ENCODE measurements at regions not wholly inside any gene's neighbourhood (a gene's known extent, or its start where the extent isn't known, plus 50 kb on each side); places are given as distances from the start of the nearest gene placed in this dataset.

GRCh38 chr9:78539188-78539587 is 242.3 kb downstream of the PSAT1 start:
- peaks cover 7 to 9% of the 10 kb centered on the region in 2 donors for H3K4me1 ChIP-seq
- ATAC-seq = no peak
- peak overlapping the region in 3 of 4 donors; percentile 64 to 76 (median 65) for H3K27ac ChIP-seq
- no peak overlapping the region for H3K4me3 ChIP-seq
- H3K27me3 ChIP-seq = no peaks in the 10 kb centered on the region
- no peaks in the 10 kb centered on the region for H3K36me3 ChIP-seq
- DNase-seq = no peak
- TF ChIP-seq, protein P1, sequence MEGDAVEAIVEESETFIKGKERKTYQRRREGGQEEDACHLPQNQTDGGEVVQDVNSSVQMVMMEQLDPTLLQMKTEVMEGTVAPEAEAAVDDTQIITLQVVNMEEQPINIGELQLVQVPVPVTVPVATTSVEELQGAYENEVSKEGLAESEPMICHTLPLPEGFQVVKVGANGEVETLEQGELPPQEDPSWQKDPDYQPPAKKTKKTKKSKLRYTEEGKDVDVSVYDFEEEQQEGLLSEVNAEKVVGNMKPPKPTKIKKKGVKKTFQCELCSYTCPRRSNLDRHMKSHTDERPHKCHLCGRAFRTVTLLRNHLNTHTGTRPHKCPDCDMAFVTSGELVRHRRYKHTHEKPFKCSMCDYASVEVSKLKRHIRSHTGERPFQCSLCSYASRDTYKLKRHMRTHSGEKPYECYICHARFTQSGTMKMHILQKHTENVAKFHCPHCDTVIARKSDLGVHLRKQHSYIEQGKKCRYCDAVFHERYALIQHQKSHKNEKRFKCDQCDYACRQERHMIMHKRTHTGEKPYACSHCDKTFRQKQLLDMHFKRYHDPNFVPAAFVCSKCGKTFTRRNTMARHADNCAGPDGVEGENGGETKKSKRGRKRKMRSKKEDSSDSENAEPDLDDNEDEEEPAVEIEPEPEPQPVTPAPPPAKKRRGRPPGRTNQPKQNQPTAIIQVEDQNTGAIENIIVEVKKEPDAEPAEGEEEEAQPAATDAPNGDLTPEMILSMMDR (IDR thresholded peaks at IDR 0.05 in 4 of 5, conservative IDR thresholded peaks at IDR 0.05 in 1 of 5) = no peak
- TF ChIP-seq POLR2A (IDR thresholded peaks at IDR 0.05) = no peak
- intact Hi-C loops (cut with DNase I; ENCODE audit: low total_unique reads) = no loop called here
- no peaks in the 10 kb centered on the region for H3K9me3 ChIP-seq
- in situ Hi-C loops (cut with MboI; ENCODE audit: low sequenced_read_pairs in 4 of 4) = loop anchor here in 1 of 4 donors (25.0 kb wide), 1 partner anchor 1523 kb away; no protein-coding TSS in a partner anchor

- peak overlapping the region in 3 of 4 donors; percentile 64 to 76 (median 65) for H3K27ac ChIP-seq
- peak; percentile 98 to 99 for ATAC-seq
These were observed 243.0 kb downstream of the PSAT1 start for GRCh38 chr9:78539904-78540303.

DNA sequence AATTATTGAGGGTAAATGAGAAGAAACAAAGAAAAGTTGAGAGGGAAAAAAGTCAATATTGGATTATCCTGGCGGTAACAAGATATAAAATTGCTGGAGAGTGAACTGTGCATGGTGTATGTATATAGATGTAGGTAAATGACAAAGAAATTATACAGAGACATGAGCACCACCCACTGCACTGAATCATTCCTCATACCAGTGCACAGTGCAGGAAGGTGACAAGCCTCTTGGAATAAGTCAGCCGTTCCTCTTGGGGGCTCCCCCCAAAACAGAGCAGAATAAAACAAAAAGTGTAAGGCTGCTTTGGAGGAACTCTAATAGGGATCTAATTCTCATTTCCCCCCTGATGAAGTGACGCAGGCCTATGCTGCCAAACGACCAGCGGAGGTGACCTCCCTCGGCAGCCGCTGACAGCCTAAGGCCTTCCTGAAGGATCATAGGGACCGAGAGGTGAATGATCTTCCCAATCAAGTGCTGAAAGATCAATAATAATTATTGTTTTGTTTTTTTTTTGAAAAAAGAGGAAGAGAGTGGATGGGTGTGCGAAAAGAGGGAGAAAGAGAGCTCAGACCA is 245.0 kb downstream of the PSAT1 start:
- intact Hi-C loops (cut with DNase I; ENCODE audit: low total_unique reads) = loop anchor here (5.0 kb wide), 1 partner anchor 35 kb away; no protein-coding TSS in a partner anchor
- Histone ChIP-seq H3K27ac (no peak overlapping the region), H3K9me3 (no peaks in the 10 kb centered on the region), H3K4me1 (peaks cover 7 to 9% of the 10 kb centered on the region in 2 donors), H3K27me3 (no peaks in the 10 kb centered on the region), H3K4me3 (no peak overlapping the region), H3K36me3 (no peaks in the 10 kb centered on the region)
- DNase-seq (no peak), ATAC-seq (no peak)
- in situ Hi-C loops (cut with MboI; ENCODE audit: low sequenced_read_pairs in 4 of 4) = loop anchor here in 1 of 4 donors (25.0 kb wide), 1 partner anchor 1520 kb away; no protein-coding TSS in a partner anchor
- TF ChIP-seq, protein P1 (IDR thresholded peaks at IDR 0.05 in 4 of 5, conservative IDR thresholded peaks at IDR 0.05 in 1 of 5) = no peak

More at GRCh38 chr9:78539904-78540303, 243.0 kb downstream of the PSAT1 start:
- Histone ChIP-seq H3K9me3 (no peaks in the 10 kb centered on the region), H3K27me3 (no peaks in the 10 kb centered on the region), H3K36me3 (no peaks in the 10 kb centered on the region), H3K4me3 (no peak overlapping the region), H3K4me1 (peaks cover 7 to 9% of the 10 kb centered on the region in 2 donors)
- TF ChIP-seq, protein P1 (IDR thresholded peaks at IDR 0.05 in 4 of 5, conservative IDR thresholded peaks at IDR 0.05 in 1 of 5) = no peak
- TF ChIP-seq POLR2A (IDR thresholded peaks at IDR 0.05) = no peak
- peak; percentile 63 to 79 for DNase-seq
- in situ Hi-C loops (cut with MboI; ENCODE audit: low sequenced_read_pairs in 4 of 4) (loop anchor here in 1 of 4 donors (25.0 kb wide), 1 partner anchor 1522 kb away; no protein-coding TSS in a partner anchor), intact Hi-C loops (cut with DNase I; ENCODE audit: low total_unique reads) (loop anchor here (5.0 kb wide), 1 partner anchor 37 kb away; no protein-coding TSS in a partner anchor)

DNA sequence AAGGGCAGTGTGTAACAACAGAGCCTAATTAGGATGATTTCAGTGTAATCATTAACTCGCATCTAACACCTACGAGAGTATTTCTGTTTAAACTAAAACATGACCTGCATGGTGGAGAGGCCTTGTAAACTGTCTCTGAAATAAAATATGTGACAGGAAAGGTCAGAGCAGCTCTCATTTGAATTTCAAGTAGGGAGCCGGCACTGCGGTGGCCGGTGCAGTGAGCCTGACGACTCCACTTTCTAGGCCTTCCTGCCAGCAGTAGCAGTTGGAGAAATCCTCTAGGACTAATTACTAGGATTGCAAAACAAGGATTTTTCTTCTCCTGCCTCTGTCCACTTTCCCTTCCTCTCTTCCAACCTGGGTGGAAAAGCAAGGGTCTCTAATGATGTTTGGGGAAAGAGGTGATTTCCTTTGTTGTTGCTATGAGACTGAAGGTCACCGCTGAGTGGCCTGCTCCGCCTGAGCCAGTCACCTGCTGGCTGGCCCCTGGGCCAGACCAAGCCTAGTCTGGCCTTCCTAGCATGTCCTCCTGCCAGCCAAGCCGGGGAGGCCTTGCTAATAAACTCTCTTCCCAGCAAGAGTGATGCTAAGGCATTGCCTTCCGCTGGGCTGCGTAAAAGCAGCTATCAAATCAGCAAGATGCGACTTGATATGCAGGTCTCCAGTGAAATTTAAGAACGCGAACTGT is 245.7 kb downstream of the PSAT1 start:
- Histone ChIP-seq H3K4me1 (peaks cover 7 to 9% of the 10 kb centered on the region in 2 donors), H3K27ac (no peak overlapping the region), H3K27me3 (no peaks in the 10 kb centered on the region), H3K4me3 (no peak overlapping the region), H3K36me3 (no peaks in the 10 kb centered on the region), H3K9me3 (no peaks in the 10 kb centered on the region)
- no peak for ATAC-seq
- TF ChIP-seq POLR2A (IDR thresholded peaks at IDR 0.05) = no peak
- TF ChIP-seq, protein P1 (IDR thresholded peaks at IDR 0.05 in 4 of 5, conservative IDR thresholded peaks at IDR 0.05 in 1 of 5) = no peak
- DNase-seq = no peak
- intact Hi-C loops (cut with DNase I; ENCODE audit: low total_unique reads) = loop anchor here (5.0 kb wide), 1 partner anchor 35 kb away; no protein-coding TSS in a partner anchor
- in situ Hi-C loops (cut with MboI; ENCODE audit: low sequenced_read_pairs in 4 of 4) = loop anchor here in 1 of 4 donors (25.0 kb wide), 1 partner anchor 1520 kb away; no protein-coding TSS in a partner anchor

Data from gastrocnemius medialis (tissue), 4 donors.